Ascending aorta (tissue), 2 donors: ENCODE measurements at regions not wholly inside any gene's neighbourhood (a gene's known extent, or its start where the extent isn't known, plus 50 kb on each side); places are given as distances from the start of the nearest gene placed in this dataset.

Experiments
- DNase-seq, 2 donors: peaks; one replicate each; pipeline ENCODE4 v3.0.0-alpha.2; 2019; ENCODE audit warnings: low spot score in 2 of 2
- H3K27ac ChIP-seq, 2 donors: fragments of 200-600 bp; sonication (generic); one replicate each; pipeline ENCODE4 v1.5.1; 2016 to 2017; ENCODE audit warnings: mild to moderate bottlenecking in 1 of 2
- H3K27me3 ChIP-seq: fragments of 200-600 bp; sonication (generic); one replicate; pipeline ENCODE4 v1.5.1; 2017
- H3K36me3 ChIP-seq, 2 donors: fragments of 200-600 bp; sonication (generic); one replicate each; pipeline ENCODE4 v1.5.1; 2016
- H3K4me1 ChIP-seq, 2 donors: fragments of 200-600 bp; sonication (generic); one replicate each; pipeline ENCODE4 v1.5.1; 2016 to 2017; ENCODE audit warnings: mild to moderate bottlenecking in 1 of 2
- H3K4me3 ChIP-seq, 2 donors: fragments of 200-600 bp; sonication (generic); one replicate each; pipeline ENCODE4 v1.5.1; 2016 to 2017; ENCODE audit warnings: mild to moderate bottlenecking in 1 of 2
- H3K9me3 ChIP-seq, 2 donors: fragments of 200-600 bp; sonication (generic); one replicate each; pipeline ENCODE4 v1.5.1; 2016
- CTCF ChIP-seq, 3 experiments: fragments of 200-600 bp in 2 of 3; fragments of 450-650 bp in 1 of 3; sonication (generic) in 2 of 3; IDR thresholded peaks; one replicate each; pipeline ENCODE4 v1.5.1; 2016 to 2019; ENCODE audit warnings: antibody characterized with exemption in 3 of 3, mild to moderate bottlenecking in 1 of 3, moderate library complexity in 1 of 3
- intact Hi-C: fragments of 100-400 bp; cut with DNase I; formaldehyde crosslinking; loops from one replicate; pipeline ENCODE4 v1.15.1; 2023

- Histone ChIP-seq H3K27me3 (no peaks in the 10 kb centered on the region), H3K4me3 (no peak overlapping the region), H3K9me3 (no peaks in the 10 kb centered on the region), H3K36me3 (no peaks in the 10 kb centered on the region), H3K27ac (no peak overlapping the region), H3K4me1 (no peaks in the 10 kb centered on the region)
- no peak for TF ChIP-seq CTCF (IDR thresholded peaks at IDR 0.05)
- intact Hi-C loops: no loop called here
- DNase-seq: no peak
Measured at GRCh38 chr3:71978150-71978721, 193.3 kb upstream of the PROK2 start.

DNA sequence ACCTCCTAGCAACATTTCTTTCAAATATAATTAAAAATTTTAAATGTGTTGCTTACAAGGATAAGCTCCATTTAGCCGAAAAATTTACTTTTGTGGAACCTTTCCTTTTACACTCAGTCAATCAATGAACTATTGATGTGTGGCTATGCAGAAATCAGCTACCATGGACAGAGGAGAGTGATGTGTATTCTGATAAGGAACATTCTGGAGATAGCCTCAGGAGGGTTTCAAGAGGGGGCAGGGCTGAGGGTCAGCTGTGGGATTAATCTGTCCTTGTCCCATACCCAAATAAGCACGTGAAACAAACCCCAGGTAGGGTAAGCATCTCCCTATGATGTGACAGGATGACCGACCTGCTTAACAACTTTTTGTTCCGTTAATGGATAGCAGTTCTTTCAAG is 192.6 kb upstream of the PROK2 start:
- H3K36me3 ChIP-seq: no peaks in the 10 kb centered on the region
- H3K9me3 ChIP-seq: no peaks in the 10 kb centered on the region
- DNase-seq: no peak
- intact Hi-C loops: no loop called here
- TF ChIP-seq CTCF (IDR thresholded peaks at IDR 0.05): no peak
- no peaks in the 10 kb centered on the region for H3K27me3 ChIP-seq
- no peak overlapping the region for H3K4me3 ChIP-seq
- H3K4me1 ChIP-seq: no peaks in the 10 kb centered on the region
- H3K27ac ChIP-seq: no peak overlapping the region

DNA sequence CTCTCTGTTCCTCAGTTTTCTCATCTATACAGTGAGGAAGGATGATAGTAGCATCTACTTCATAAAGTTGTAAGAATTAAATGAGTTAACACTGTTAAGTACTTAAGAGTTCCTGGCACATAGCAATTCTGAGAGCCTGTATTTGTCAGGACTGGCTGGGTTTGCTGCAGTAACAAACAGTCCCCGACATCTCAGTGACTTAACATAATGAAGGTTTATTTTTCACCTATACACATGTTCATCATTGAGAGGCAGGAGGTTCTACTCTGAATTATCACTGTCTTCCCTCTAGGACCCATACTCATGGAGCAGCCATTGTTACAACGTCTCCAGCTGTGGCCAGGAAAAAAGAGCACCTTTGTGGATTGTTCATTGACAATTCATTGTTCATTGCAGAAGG is 190.6 kb upstream of the PROK2 start:
- Histone ChIP-seq H3K4me3 (no peak overlapping the region), H3K36me3 (no peaks in the 10 kb centered on the region), H3K27me3 (no peaks in the 10 kb centered on the region), H3K4me1 (no peaks in the 10 kb centered on the region), H3K9me3 (no peaks in the 10 kb centered on the region), H3K27ac (no peak overlapping the region)
- TF ChIP-seq CTCF (IDR thresholded peaks at IDR 0.05): no peak
- intact Hi-C loops: no loop called here
- DNase-seq: no peak

DNA sequence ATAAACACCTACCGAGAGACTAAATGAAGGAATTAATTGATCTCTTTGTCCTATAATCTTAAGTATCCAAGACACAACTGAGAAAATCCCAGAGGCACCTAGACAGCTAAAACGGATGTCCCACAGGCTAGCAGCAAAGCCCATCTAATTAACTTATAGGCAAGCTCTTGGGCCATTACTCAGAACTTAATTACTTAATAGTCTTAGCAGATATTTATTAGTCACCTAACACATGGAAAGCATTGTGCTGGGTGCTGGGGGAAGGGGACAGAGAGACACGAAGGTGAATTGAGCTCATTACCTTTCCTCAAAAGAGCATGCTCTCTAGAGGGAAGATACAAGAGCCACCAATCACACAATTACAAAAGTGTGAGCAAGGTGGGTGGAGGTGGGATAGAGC is 189.8 kb upstream of the PROK2 start:
- Histone ChIP-seq H3K4me3 (no peak overlapping the region), H3K4me1 (no peaks in the 10 kb centered on the region), H3K27me3 (no peaks in the 10 kb centered on the region), H3K36me3 (no peaks in the 10 kb centered on the region), H3K9me3 (no peaks in the 10 kb centered on the region), H3K27ac (no peak overlapping the region)
- intact Hi-C loops: no loop called here
- no peak for DNase-seq
- no peak for TF ChIP-seq CTCF (IDR thresholded peaks at IDR 0.05)

- H3K27ac ChIP-seq: no peak overlapping the region
- no peak for TF ChIP-seq CTCF (IDR thresholded peaks at IDR 0.05)
Measured at GRCh38 chr3:71973274-71974030, 188.5 kb upstream of the PROK2 start.

More at GRCh38 chr3:71973274-71974030, 188.5 kb upstream of the PROK2 start:
- Histone ChIP-seq H3K36me3 (no peaks in the 10 kb centered on the region), H3K9me3 (no peaks in the 10 kb centered on the region), H3K27me3 (no peaks in the 10 kb centered on the region), H3K4me3 (no peak overlapping the region), H3K4me1 (no peaks in the 10 kb centered on the region)
- DNase-seq: no peak
- intact Hi-C loops: no loop called here
